B cell (primary cell): ENCODE measurements at regions not wholly inside any gene's neighbourhood (a gene's known extent, or its start where the extent isn't known, plus 50 kb on each side); places are given as distances from the start of the nearest gene placed in this dataset.

Source experiments
- ATAC-seq: fragments of 200-7000 bp; cut with Tn5 transposase; one replicate; pipeline ENCODE4 v1.10.0; 2021; ENCODE audit warnings: low read depth, mild to moderate bottlenecking, moderate number of reproducible peaks, moderate library complexity
- CTCF ChIA-PET: fragments of 350-600 bp; sonication (Branson Sonifier 250); formaldehyde crosslinking; loops from one replicate; lab custom pipeline; 2021; ENCODE audit warnings: antibody characterized with exemption, inconsistent platforms; lab: Charles Lee
- POLR2A ChIA-PET: fragments of 350-600 bp; sonication (Branson Sonifier 250); formaldehyde crosslinking; loops from one replicate; lab custom pipeline; 2021; ENCODE audit warnings: antibody characterized with exemption; lab: Charles Lee
- DNase-seq: peaks from one replicate; pipeline ENCODE4 v3.0.0; 2013
- H2AFZ ChIP-seq: 2 replicates; pipeline ENCODE4 v1.6.1; 2012; ENCODE audit warnings: mild to moderate bottlenecking, low read depth, low read length; ENCODE audit not compliant: insufficient read depth, poor library complexity, severe bottlenecking
- H3K27ac ChIP-seq, 2 donors: 1 replicate in 1 of 2; 2 replicates in 1 of 2; pipeline ENCODE4 v1.5.1; 2012 to 2013; ENCODE audit warnings: low read length in 2 of 2, mild to moderate bottlenecking in 2 of 2, moderate library complexity in 1 of 2
- H3K27me3 ChIP-seq, 4 experiments: fragments of 200-600 bp in 1 of 4; sonication (generic) in 1 of 4; replicated peaks in 1 of 4; 1 replicate in 2 of 4; 2 replicates in 2 of 4; pipeline versions ENCODE4 v1.6.1 to v1.7.0; 2013 to 2016; ENCODE audit warnings: low read length in 3 of 4, mild to moderate bottlenecking in 2 of 4, mixed read lengths in 1 of 4, moderate library complexity in 1 of 4; ENCODE audit not compliant: insufficient read depth in 4 of 4, control insufficient read depth in 3 of 4; ENCODE audit errors: control extremely low read depth in 1 of 4
- H3K36me3 ChIP-seq, 2 experiments: replicated peaks in 1 of 2; 1 replicate in 1 of 2; 2 replicates in 1 of 2; pipeline versions ENCODE4 v1.6.1 to v1.7.1; 2013; ENCODE audit warnings: low read length in 1 of 2; ENCODE audit not compliant: insufficient read depth in 2 of 2, control insufficient read depth in 1 of 2; ENCODE audit errors: control extremely low read depth in 1 of 2, extremely low read depth in 1 of 2
- H3K4me1 ChIP-seq, 2 donors: fragments of 200-600 bp in 1 of 2; sonication (generic) in 1 of 2; 1 replicate in 1 of 2; 2 replicates in 1 of 2; pipeline versions ENCODE4 v1.5.1 to v1.6.1; 2013 to 2017; ENCODE audit warnings: low read length in 2 of 2; ENCODE audit not compliant: control insufficient read depth in 2 of 2, insufficient read depth in 2 of 2
- H3K4me2 ChIP-seq: replicated peaks from 2 replicates; pipeline ENCODE3; 2012; ENCODE audit warnings: mild to moderate bottlenecking, low read depth, low read length; ENCODE audit not compliant: poor library complexity, severe bottlenecking
- H3K4me3 ChIP-seq, 5 experiments: fragments of 200-600 bp in 1 of 5; sonication (generic) in 1 of 5; 1 replicate in 3 of 5; 2 replicates in 2 of 5; pipeline versions ENCODE4 v1.5.1 to v1.7.0; 2011 to 2016; ENCODE audit warnings: low read length in 4 of 5, mild to moderate bottlenecking in 4 of 5, low read depth in 2 of 5, control low read depth in 1 of 5, moderate library complexity in 1 of 5; ENCODE audit not compliant: insufficient read depth in 1 of 5; ENCODE audit errors: control extremely low read depth in 1 of 5, extremely low read depth in 1 of 5
- H3K79me2 ChIP-seq: fragments of 200-600 bp; sonication (generic); one replicate; pipeline ENCODE4 v1.6.0; 2016; ENCODE audit warnings: low read length; ENCODE audit not compliant: control insufficient read depth, insufficient read depth
- H3K9ac ChIP-seq: fragments of 200-600 bp; sonication (generic); 2 replicates; pipeline ENCODE4 v1.6.1; 2017; ENCODE audit warnings: mild to moderate bottlenecking, low read length, moderate library complexity
- H3K9me3 ChIP-seq, 3 donors: one replicate each; pipeline versions ENCODE4 v1.6.1 to v1.7.1; 2013; ENCODE audit warnings: low read length in 2 of 3; ENCODE audit not compliant: control insufficient read depth in 2 of 3, insufficient read depth in 1 of 3; ENCODE audit errors: control extremely low read depth in 1 of 3
- H4K20me1 ChIP-seq: 2 replicates; pipeline ENCODE4 v1.6.0; 2012; ENCODE audit warnings: mild to moderate bottlenecking, low read length; ENCODE audit not compliant: insufficient read depth, control insufficient read depth, poor library complexity, severe bottlenecking
- H3K27ac Mint-ChIP-seq: one replicate; pipeline ENCODE4 v1.8.0; 2021; ENCODE audit warnings: mixed read lengths
- H3K27me3 Mint-ChIP-seq: one replicate; pipeline ENCODE4 v1.8.0; 2021; ENCODE audit warnings: mixed read lengths
- H3K4me1 Mint-ChIP-seq: one replicate; pipeline ENCODE4 v1.8.0; 2021; ENCODE audit warnings: mixed read lengths
- H3K4me3 Mint-ChIP-seq: one replicate; pipeline ENCODE4 v1.8.0; 2021; ENCODE audit warnings: mixed read lengths
- H3K9me3 Mint-ChIP-seq: one replicate; pipeline ENCODE4 v1.8.0; 2022; ENCODE audit warnings: mixed read lengths; ENCODE audit not compliant: insufficient read depth
- EZH2 ChIP-seq: IDR thresholded peaks from 2 replicates; pipeline ENCODE4 v1.6.1; 2012; ENCODE audit warnings: borderline replicate concordance, low read depth, mild to moderate bottlenecking, moderate library complexity, low read length; ENCODE audit not compliant: insufficient read depth, poor library complexity, severe bottlenecking
- WGBS: methylation state at CpG from one replicate; pipeline ENCODE4 v1.1.5; 2013; ENCODE audit warnings: missing lambda C conversion rate; ENCODE audit not compliant: insufficient coverage; 5-methylcytosine and 5-hydroxymethylcytosine counted together
- intact Hi-C: fragments of 100-400 bp; cut with micrococcal nuclease; formaldehyde crosslinking; loops from one replicate; pipeline ENCODE4 v1.10.0; 2022
- TF ChIP-seq, protein P1 (sequence below): fragments of 200-600 bp; IDR thresholded peaks from one replicate; pipeline ENCODE4 v1.8.0; 2022; ENCODE audit warnings: antibody characterized with exemption, mild to moderate bottlenecking

DNA sequence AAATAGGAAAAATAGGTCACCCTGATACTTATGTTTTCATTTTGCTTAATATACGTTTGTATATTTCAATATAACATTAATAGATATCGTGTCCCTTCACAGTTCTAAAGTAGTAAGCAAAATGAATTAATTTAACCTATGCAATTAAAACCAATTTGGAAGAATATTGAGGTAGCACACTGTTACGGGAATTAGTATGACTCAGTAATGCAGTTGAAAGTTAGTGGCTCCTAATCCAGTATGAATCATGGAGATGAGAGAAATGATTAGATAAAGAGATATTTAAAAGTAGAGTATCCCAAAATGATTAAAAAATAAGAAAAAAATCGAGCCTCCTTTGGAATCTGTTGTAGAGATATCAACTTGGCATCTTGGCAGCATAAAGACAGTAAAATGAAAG, 177.0 kb upstream of the SLITRK6 start:
- H3K4me2 ChIP-seq, result no peak overlapping the region
- intact Hi-C loops, result no loop called here
- H3K27me3 ChIP-seq, result no peaks in the 10 kb centered on the region
- no peaks in the 10 kb centered on the region for H4K20me1 ChIP-seq
- H3K4me1 Mint-ChIP-seq, result no peaks in the 10 kb centered on the region
- H3K9me3 ChIP-seq, result no peaks in the 10 kb centered on the region
- no peak for DNase-seq
- no peak overlapping the region for H3K27ac ChIP-seq
- CTCF ChIA-PET, result no interaction called here
- no peaks in the 10 kb centered on the region for H3K36me3 ChIP-seq
- no peaks in the 10 kb centered on the region for H3K4me1 ChIP-seq
- no CpG with 5 or more reads among the region's 4 CpGs for WGBS
- H3K9ac ChIP-seq, result no peak overlapping the region
- H3K4me3 Mint-ChIP-seq, result no peak overlapping the region
- no peak for ATAC-seq
- no peaks in the 10 kb centered on the region for H3K79me2 ChIP-seq
- H3K27me3 Mint-ChIP-seq, result no peaks in the 10 kb centered on the region
- H3K4me3 ChIP-seq, result no peak overlapping the region
- no peaks in the 10 kb centered on the region for H3K9me3 Mint-ChIP-seq
- POLR2A ChIA-PET, result no interaction called here
- no peak overlapping the region for H2AFZ ChIP-seq
- no peak overlapping the region for H3K27ac Mint-ChIP-seq
- no peak for TF ChIP-seq EZH2
- TF ChIP-seq, protein P1, sequence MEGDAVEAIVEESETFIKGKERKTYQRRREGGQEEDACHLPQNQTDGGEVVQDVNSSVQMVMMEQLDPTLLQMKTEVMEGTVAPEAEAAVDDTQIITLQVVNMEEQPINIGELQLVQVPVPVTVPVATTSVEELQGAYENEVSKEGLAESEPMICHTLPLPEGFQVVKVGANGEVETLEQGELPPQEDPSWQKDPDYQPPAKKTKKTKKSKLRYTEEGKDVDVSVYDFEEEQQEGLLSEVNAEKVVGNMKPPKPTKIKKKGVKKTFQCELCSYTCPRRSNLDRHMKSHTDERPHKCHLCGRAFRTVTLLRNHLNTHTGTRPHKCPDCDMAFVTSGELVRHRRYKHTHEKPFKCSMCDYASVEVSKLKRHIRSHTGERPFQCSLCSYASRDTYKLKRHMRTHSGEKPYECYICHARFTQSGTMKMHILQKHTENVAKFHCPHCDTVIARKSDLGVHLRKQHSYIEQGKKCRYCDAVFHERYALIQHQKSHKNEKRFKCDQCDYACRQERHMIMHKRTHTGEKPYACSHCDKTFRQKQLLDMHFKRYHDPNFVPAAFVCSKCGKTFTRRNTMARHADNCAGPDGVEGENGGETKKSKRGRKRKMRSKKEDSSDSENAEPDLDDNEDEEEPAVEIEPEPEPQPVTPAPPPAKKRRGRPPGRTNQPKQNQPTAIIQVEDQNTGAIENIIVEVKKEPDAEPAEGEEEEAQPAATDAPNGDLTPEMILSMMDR, result no peak

DNA sequence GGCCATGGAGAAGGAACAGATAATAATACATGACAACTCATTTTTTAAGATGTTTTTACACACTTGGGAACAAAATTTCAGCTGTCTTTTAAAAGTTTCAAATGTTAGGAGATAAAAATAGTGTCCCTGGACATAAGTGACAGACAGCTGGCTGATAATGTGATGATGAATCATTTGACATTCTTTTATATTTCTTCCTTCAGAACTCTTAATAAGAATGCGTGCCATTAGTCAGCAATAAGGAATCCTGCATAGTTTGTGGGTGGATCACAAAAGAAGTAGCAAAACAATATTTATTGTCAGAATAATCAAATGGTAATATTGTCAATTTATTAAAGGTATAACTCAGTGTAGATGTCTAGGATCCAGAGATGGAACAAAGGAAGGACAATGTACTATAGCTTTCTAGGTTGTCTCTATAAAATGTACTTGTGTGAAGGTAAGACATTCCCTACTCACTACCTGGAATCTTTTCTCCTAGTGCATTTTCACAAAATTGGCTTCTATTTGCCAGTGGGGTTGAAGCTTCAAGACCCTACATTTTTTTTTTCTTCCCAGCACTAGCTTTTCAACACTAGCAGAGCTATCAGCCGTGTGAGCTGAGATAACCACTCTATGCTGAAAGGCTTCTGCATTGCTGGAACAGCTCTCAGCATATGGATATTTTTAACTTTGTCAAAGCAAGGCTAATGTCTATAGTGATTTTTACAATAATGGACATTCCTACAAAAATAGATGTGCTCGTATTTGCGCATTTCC, 175.6 kb upstream of the SLITRK6 start:
- Mint-ChIP-seq H3K9me3 (no peaks in the 10 kb centered on the region), H3K4me3 (no peak overlapping the region), H3K27me3 (no peaks in the 10 kb centered on the region), H3K4me1 (no peaks in the 10 kb centered on the region), H3K27ac (no peak overlapping the region)
- no peak for ATAC-seq
- DNase-seq, result no peak
- Histone ChIP-seq H3K36me3 (no peaks in the 10 kb centered on the region), H3K4me1 (no peaks in the 10 kb centered on the region), H3K4me3 (no peak overlapping the region), H3K27ac (no peak overlapping the region), H3K27me3 (no peaks in the 10 kb centered on the region), H3K9ac (no peak overlapping the region), H2AFZ (no peak overlapping the region), H3K9me3 (no peaks in the 10 kb centered on the region), H3K4me2 (no peak overlapping the region), H3K79me2 (no peaks in the 10 kb centered on the region), H4K20me1 (no peaks in the 10 kb centered on the region)
- POLR2A ChIA-PET, result no interaction called here
- WGBS, result no CpG with 5 or more reads among the region's 4 CpGs
- CTCF ChIA-PET, result no interaction called here
- TF ChIP-seq EZH2, result no peak
- TF ChIP-seq, protein P1, result no peak
- intact Hi-C loops, result no loop called here
